IPS DF 6.9 (cell line): ENCODE measurements at regions not wholly inside any gene's neighbourhood (a gene's known extent, or its start where the extent isn't known, plus 50 kb on each side); places are given as distances from the start of the nearest gene placed in this dataset.

Experiments used
- DNase-seq: peaks from one replicate; pipeline ENCODE4 v3.0.0-alpha.2; 2013; ENCODE audit warnings: low read depth, low spot score
- H3K27ac ChIP-seq: one replicate; pipeline ENCODE4 v1.5.1; 2013; ENCODE audit warnings: low read length, control low read depth
- H3K27me3 ChIP-seq: 2 replicates; pipeline ENCODE4 v1.6.1; 2013; ENCODE audit warnings: mild to moderate bottlenecking, low read length; ENCODE audit not compliant: control insufficient read depth, insufficient read depth
- H3K36me3 ChIP-seq: 2 replicates; pipeline ENCODE4 v1.6.1; 2013; ENCODE audit warnings: low read length; ENCODE audit not compliant: control insufficient read depth, insufficient read depth
- H3K4me1 ChIP-seq: 2 replicates; pipeline ENCODE4 v1.6.1; 2013; ENCODE audit warnings: low read length; ENCODE audit not compliant: control insufficient read depth, insufficient read depth
- H3K4me3 ChIP-seq: 2 replicates; pipeline ENCODE4 v1.5.1; 2013; ENCODE audit warnings: mild to moderate bottlenecking, low read length
- H3K9me3 ChIP-seq: 2 replicates; pipeline ENCODE4 v1.6.1; 2013; ENCODE audit warnings: low read length, inconsistent platforms; ENCODE audit not compliant: control insufficient read depth, insufficient read depth
- WGBS: extraction: QIAGEN DNeasy Blood & Tissue Kit; methylation state at CpG from one replicate; pipeline ENCODE4 v1.1.7; 2013; ENCODE audit warnings: mixed read lengths, missing lambda C conversion rate; ENCODE audit not compliant: insufficient read length, insufficient coverage; 5-methylcytosine and 5-hydroxymethylcytosine counted together

DNA sequence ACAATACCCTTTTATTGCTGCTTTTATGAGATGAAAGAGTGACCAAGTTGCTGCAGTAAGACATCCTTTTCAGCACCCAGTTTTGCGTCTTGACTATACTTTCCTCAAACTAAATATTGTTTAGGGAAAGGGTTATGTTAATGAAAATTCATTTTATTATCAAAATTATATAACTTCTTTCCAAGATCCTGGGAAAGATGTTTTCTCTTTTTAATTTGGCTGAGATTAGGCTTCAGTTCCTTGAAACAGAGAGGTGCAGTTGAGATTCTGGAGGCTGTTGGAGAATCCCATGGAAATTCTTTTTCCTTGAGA, 91.6 kb upstream of the KCNA3 start:
- no peak for DNase-seq
- Histone ChIP-seq H3K4me3 (no peak overlapping the region), H3K36me3 (no peaks in the 10 kb centered on the region), H3K27ac (no peak overlapping the region), H3K27me3 (0 out of 2 replicates have a peak, but pooled peaks cover 1% of the 10 kb centered on the region), H3K9me3 (no peaks in the 10 kb centered on the region), H3K4me1 (no peaks in the 10 kb centered on the region)
- WGBS = no CpG with 5 or more reads among the region's 1 CpG

DNA sequence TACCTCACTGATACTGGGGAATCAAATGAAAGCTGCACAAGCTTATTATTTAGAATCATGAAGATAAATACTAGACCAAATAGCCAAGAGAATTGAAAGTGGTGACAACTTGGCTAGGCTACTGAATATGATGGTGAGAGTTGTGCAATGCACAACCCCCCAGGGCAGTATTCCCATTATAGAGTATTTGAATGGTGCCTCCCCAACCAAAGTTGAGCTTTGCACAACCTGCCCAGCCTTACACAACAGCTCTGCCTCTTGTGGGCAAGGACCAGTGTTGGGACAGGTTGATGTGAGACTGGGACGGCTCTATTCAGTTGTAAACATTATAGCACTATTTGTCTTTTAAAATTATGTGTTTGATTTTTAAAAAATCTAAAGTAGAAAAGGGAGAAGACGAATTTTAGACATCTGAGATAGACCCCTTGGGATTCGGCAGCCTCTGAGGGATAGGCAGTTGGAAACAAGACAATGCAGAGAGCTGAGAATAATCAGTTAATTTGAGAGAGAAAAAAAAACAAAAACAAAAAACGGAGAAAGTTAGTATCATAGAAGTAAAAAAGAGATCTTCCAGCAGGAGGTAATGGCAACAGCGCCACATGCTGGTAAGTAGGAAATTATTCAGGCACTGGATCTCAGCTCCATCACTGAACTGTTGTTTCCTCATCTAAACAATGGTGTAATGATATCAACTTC, 91.0 kb upstream of the KCNA3 start:
- H3K4me1 ChIP-seq = no peaks in the 10 kb centered on the region
- no peaks in the 10 kb centered on the region for H3K9me3 ChIP-seq
- no peak overlapping the region for H3K27ac ChIP-seq
- no peaks in the 10 kb centered on the region for H3K36me3 ChIP-seq
- no CpG with 5 or more reads among the region's 5 CpGs for WGBS
- DNase-seq = no peak
- H3K4me3 ChIP-seq = no peak overlapping the region
- 0 out of 2 replicates have a peak, but pooled peaks cover 1% of the 10 kb centered on the region for H3K27me3 ChIP-seq

DNA sequence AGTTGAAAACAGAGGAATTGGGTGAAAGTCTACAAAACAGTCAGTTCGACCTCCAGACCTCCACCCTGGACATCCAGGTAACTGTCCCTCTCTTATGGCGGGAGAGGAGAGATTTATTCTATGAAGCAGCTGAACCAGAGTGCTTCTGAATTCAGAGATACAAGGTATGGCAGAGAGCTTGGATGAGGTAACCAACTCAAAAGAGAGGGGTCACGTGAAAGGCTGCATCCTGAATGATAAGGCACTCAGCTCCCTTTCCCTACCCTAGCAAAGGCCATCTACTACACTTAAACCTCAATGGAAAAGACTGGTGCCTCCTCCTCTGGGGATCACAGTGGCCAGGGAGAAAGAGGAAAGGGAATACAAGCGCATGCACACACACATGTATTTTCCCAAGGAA, 88.4 kb upstream of the KCNA3 start:
- Histone ChIP-seq H3K27ac (no peak overlapping the region), H3K27me3 (0 out of 2 replicates have a peak, but pooled peaks cover 1% of the 10 kb centered on the region), H3K4me1 (no peaks in the 10 kb centered on the region), H3K4me3 (no peak overlapping the region), H3K36me3 (no peaks in the 10 kb centered on the region), H3K9me3 (no peaks in the 10 kb centered on the region)
- DNase-seq = no peak
- WGBS = no CpG with 5 or more reads among the region's 4 CpGs

DNA sequence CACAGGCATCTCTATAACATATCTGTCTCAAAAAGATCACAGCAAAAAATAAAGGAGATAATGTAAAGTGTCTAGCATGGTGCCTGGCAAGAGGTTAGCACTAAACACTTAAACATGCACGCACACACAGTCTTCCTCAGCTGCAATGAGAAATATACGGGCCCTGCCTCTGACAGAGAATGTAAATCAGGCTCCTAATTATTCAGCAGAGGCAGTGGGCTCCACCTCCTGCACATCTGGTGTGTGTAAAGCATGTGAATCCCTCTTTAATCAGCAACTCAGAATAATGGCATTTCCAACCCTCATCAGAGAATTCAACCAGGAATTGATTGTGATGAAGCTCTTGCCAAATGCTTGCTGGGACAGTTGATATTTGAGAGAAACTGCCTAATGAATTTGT, 85.6 kb upstream of the KCNA3 start:
- no peak for DNase-seq
- no peaks in the 10 kb centered on the region for H3K27me3 ChIP-seq
- no CpG with 5 or more reads among the region's 2 CpGs for WGBS
- no peak overlapping the region for H3K27ac ChIP-seq
- no peak overlapping the region for H3K4me3 ChIP-seq
- no peaks in the 10 kb centered on the region for H3K36me3 ChIP-seq
- H3K4me1 ChIP-seq = no peaks in the 10 kb centered on the region
- H3K9me3 ChIP-seq = no peaks in the 10 kb centered on the region

DNA sequence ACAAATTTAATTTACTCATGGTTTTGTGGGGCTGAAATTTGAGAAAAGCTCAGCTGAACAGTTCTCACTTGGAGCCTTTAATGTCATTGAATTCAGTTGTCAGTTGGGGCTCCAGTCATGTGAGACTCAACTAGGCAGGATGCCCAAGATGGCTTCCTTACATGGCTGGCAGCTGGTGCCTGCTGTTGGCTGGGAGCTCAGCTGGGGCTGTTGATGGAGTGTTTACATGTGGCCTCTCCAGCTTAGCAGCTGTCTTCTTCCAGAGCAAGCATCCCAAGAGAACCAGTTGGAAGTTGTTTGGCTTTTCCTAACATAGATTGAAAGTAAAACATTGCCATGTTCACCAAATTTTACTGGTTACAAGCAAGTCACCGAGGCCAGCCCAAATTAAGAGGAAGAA, 81.8 kb upstream of the KCNA3 start:
- no peak for DNase-seq
- H3K4me3 ChIP-seq = no peak overlapping the region
- H3K9me3 ChIP-seq = no peaks in the 10 kb centered on the region
- H3K4me1 ChIP-seq = peaks cover 4% of the 10 kb centered on the region
- H3K27ac ChIP-seq = no peak overlapping the region
- H3K27me3 ChIP-seq = no peaks in the 10 kb centered on the region
- WGBS = no CpG with 5 or more reads among the region's 1 CpG
- no peaks in the 10 kb centered on the region for H3K36me3 ChIP-seq

DNA sequence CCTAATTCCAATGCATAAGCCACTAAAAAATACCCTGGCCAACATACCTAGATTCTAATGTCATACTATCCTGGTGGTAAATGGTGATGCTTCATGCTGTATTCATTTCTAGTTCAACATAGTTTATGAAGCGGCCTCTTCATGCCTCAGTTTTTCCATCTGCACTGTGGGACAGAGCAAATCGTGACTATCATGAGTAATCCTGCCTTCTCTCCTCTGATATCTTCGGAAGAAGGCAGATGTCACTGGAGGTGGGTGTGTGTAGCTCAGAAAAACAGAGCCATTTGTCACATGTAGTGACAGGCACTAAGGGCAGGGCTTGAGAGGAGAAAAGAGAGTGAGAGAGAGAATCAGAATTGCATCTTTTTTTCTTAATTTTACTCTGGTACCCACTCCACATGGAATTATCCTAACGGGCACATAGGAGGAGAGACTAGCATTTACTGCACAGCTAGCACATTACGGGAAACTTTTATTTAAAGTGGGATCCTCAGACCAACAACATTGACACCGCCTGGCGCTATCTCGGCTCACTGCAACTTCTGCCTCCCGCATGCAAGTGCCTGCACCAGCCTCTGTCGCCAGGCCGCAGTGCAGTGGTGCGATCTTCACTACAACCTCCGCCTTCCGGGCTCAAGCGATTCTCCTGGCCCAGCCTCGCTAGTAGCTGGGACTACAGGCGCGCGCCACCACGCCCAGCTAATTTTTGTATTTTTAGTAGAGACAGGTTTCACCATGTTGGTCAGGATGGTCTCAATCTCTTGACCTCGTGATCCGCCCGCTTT, 78.4 kb upstream of the KCNA3 start:
- no CpG with 5 or more reads among the region's 23 CpGs for WGBS
- no peak for DNase-seq

DNA sequence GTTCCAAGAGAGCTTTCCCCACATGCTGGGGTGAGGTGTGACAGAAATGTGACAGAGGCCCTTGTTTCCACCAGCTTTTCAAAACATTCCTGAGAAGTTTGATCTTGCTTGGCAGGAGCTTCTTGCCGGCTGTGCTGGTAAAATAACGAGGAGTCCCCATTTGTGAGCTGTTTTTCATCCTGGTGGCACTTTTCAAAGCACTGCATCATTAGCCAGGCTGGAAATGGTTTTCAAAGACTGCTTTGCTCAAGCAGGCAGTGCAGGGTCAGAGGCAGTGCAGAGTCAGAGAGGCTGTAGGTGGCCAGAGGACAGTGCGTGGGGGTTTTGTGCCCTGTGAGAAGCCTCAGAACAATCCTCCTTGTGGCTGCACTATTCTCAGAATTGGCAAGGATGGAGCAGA, 75.8 kb upstream of the KCNA3 start:
- Histone ChIP-seq H3K36me3 (no peaks in the 10 kb centered on the region), H3K9me3 (no peaks in the 10 kb centered on the region), H3K4me1 (peaks cover 8% of the 10 kb centered on the region), H3K27ac (no peak overlapping the region), H3K4me3 (no peak overlapping the region), H3K27me3 (no peaks in the 10 kb centered on the region)
- no peak for DNase-seq
- no CpG with 5 or more reads among the region's 3 CpGs for WGBS

More for the DNA sequence above, 78.4 kb upstream of the KCNA3 start:
- no peak overlapping the region for H3K27ac ChIP-seq
- H3K4me1 ChIP-seq = peaks cover 7% of the 10 kb centered on the region
- no peak overlapping the region for H3K4me3 ChIP-seq
- no peaks in the 10 kb centered on the region for H3K27me3 ChIP-seq
- H3K36me3 ChIP-seq = no peaks in the 10 kb centered on the region
- no peaks in the 10 kb centered on the region for H3K9me3 ChIP-seq

DNA sequence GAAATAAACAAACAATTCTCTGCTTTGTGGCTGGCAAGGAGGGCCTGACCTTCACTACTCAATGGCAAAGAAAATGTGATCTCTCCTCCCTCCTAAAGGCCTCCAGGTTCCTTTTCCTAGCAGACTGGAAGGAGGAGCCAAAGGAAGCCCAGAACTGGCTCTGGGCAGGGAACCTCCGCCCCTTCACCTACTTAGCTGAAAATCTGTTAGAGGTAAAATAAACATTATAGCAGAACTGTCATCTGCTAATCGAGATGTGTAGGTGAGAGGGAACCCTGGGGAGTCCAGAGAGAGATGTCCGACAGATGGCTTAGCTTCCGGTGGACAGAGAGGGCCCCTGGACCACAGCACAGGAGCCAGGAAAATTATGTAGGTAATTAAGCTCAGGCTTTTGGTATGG, 75.2 kb upstream of the KCNA3 start:
- H3K36me3 ChIP-seq = no peaks in the 10 kb centered on the region
- peaks cover 8% of the 10 kb centered on the region for H3K4me1 ChIP-seq
- H3K9me3 ChIP-seq = no peaks in the 10 kb centered on the region
- no CpG with 5 or more reads among the region's 4 CpGs for WGBS
- no peaks in the 10 kb centered on the region for H3K27me3 ChIP-seq
- H3K4me3 ChIP-seq = no peak overlapping the region
- H3K27ac ChIP-seq = no peak overlapping the region
- DNase-seq = no peak

DNA sequence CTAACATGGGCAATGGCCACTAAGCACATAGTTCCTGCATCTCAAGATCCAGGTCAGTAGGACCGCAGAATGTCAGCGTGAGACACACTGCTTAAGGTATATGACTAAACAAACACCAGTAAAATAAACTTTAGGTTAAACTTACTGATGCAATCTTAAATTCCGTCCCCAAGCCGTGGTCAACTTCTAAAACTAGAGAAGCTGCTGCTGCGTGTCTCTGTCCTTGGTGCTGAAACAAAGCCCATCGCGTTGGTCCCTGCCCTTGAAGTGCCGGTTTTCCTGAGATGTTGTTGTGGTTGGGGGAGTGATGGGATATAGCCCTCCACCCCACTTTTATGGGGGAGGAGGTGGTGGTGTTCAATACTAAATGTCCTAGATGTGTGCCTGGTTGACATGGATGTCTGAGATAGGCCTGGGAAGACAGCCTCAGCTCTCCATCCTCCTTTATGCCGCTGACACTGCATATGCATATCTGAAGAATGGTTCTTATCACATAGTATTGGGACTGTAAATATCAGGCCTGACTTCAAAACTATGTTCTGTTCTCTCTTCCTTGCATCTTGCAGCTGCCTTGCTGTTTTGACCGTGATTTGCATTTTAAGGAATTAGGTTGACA, 72.0 kb upstream of the KCNA3 start:
- Histone ChIP-seq H3K27me3 (no peaks in the 10 kb centered on the region), H3K4me3 (no peak overlapping the region), H3K9me3 (no peaks in the 10 kb centered on the region), H3K4me1 (peaks cover 5% of the 10 kb centered on the region; the same call in 1 of the 2 replicates), H3K36me3 (no peaks in the 10 kb centered on the region), H3K27ac (no peak overlapping the region)
- peak; percentile 39 for DNase-seq
- WGBS = no CpG with 5 or more reads among the region's 10 CpGs

DNA sequence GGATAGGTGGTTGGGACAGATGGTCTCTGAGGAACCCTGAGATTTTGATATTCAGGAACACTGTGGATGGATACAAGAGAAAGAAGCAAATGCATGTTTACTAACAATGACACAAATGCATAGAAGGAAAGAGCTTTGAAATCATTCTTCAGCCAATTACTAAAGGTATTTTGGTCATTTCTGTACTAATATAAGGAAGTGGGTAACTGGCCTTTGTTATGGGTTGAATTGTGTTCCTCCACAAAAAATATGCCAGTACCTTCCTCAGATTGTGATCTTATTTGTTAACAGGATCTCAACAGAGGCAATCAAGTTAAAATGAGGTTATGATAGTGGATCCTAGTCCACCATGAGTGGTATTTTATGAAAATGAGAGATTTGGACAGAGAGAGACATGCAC, 68.7 kb upstream of the KCNA3 start:
- Histone ChIP-seq H3K27ac (no peak overlapping the region), H3K36me3 (no peaks in the 10 kb centered on the region), H3K4me1 (0 out of 2 replicates have a peak, but pooled peaks cover 1% of the 10 kb centered on the region), H3K9me3 (no peaks in the 10 kb centered on the region), H3K27me3 (no peaks in the 10 kb centered on the region), H3K4me3 (no peak overlapping the region)
- DNase-seq = no peak
